ENCODE measurements at regions not wholly inside any gene's neighbourhood (a gene's known extent, or its start where the extent isn't known, plus 50 kb on each side); places are given as distances from the start of the nearest gene placed in this dataset.

DNA sequence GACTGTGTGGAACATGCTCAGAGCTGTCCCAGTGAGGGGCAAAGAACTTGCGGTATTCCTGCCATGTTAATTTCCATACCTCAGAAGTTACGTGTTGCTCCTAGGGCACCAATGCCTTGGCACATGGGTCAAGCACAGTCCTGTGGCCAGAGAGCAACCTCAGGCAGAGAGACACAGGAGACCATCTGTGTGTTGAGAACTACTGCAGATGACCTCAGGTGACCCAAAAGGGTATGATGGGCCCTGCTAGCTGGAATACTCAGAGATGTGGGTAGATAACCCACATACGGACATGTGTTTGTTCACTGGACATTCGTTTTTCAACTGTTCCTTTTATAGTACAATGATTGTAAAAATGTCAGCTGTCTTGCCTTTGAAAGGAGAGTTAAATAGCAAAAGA, 71.5 kb upstream of the BMP2 start:
- no peak for DNase-seq (ENCODE audit: low read depth, low spot score)
- WGBS (ENCODE audit: insufficient coverage, insufficient replicate concordance, low lambda C conversion rate, missing lambda C conversion rate) = 72% methylated on average over 4 of the region's 4 CpGs
- BruUV-seq (replicated peaks) = no TSS peak
- H3K4me1 ChIP-seq (ENCODE audit: control insufficient read depth, insufficient read depth, low read length) = no peaks in the 10 kb centered on the region
- no peaks in the 10 kb centered on the region for H4K20me1 ChIP-seq (ENCODE audit: control insufficient read depth, insufficient read depth)
- in situ Hi-C loops (cut with MboI) (no loop called here), intact Hi-C loops (cut with micrococcal nuclease; ENCODE audit: unreplicated experiment) (no loop called here)
- H3K4me2 ChIP-seq (ENCODE audit: control insufficient read depth, insufficient read depth) = no peak overlapping the region
- no peak overlapping the region for H3K4me3 ChIP-seq
- no peaks in the 10 kb centered on the region for H3K36me3 ChIP-seq (ENCODE audit: control insufficient read depth in 2 of 2, insufficient read depth in 2 of 2, low read length in 1 of 2)
- no peaks in the 10 kb centered on the region for H3K79me2 ChIP-seq (ENCODE audit: control insufficient read depth, insufficient read depth, low read length)
- SMC1A ChIA-PET (ENCODE audit: uncharacterized antibody, unreplicated experiment) = no interaction called here
- no peak for FAIRE-seq
- H3K27ac ChIP-seq (ENCODE audit: control insufficient read depth, insufficient read depth) = no peak overlapping the region
- CTCF ChIA-PET = interaction anchor here (0.5 kb wide), 1 partner anchor 31 kb away, joined by 3 read pairs; no protein-coding TSS in a partner anchor
- TF ChIP-seq, protein P1, sequence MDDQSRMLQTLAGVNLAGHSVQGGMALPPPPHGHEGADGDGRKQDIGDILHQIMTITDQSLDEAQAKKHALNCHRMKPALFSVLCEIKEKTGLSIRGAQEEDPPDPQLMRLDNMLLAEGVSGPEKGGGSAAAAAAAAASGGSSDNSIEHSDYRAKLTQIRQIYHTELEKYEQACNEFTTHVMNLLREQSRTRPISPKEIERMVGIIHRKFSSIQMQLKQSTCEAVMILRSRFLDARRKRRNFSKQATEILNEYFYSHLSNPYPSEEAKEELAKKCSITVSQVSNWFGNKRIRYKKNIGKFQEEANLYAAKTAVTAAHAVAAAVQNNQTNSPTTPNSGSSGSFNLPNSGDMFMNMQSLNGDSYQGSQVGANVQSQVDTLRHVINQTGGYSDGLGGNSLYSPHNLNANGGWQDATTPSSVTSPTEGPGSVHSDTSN (IDR thresholded peaks at IDR 0.05; ENCODE audit: insufficient replicate concordance, low read depth, low read length) = no peak
- TF ChIP-seq JUNB (IDR thresholded peaks at IDR 0.05) (no peak), CBX5 (IDR thresholded peaks at IDR 0.05; ENCODE audit: low read depth) (no peak), ZNF622 (IDR thresholded peaks at IDR 0.05) (no peak), CHD2 (IDR thresholded peaks at IDR 0.05; ENCODE audit: borderline replicate concordance, low read depth, low read length) (no peak), SIX5 (IDR thresholded peaks at IDR 0.05; ENCODE audit: low read depth, low read length, severe bottlenecking) (no peak), CBFB (IDR thresholded peaks at IDR 0.05; ENCODE audit: low read depth) (no peak)
- TF ChIP-seq, protein P2, sequence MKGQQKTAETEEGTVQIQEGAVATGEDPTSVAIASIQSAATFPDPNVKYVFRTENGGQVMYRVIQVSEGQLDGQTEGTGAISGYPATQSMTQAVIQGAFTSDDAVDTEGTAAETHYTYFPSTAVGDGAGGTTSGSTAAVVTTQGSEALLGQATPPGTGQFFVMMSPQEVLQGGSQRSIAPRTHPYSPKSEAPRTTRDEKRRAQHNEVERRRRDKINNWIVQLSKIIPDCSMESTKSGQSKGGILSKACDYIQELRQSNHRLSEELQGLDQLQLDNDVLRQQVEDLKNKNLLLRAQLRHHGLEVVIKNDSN (IDR thresholded peaks at IDR 0.05; ENCODE audit: borderline replicate concordance, extremely low read length, insufficient read depth, low read depth, low read length) = no peak
- TF ChIP-seq, protein P3, sequence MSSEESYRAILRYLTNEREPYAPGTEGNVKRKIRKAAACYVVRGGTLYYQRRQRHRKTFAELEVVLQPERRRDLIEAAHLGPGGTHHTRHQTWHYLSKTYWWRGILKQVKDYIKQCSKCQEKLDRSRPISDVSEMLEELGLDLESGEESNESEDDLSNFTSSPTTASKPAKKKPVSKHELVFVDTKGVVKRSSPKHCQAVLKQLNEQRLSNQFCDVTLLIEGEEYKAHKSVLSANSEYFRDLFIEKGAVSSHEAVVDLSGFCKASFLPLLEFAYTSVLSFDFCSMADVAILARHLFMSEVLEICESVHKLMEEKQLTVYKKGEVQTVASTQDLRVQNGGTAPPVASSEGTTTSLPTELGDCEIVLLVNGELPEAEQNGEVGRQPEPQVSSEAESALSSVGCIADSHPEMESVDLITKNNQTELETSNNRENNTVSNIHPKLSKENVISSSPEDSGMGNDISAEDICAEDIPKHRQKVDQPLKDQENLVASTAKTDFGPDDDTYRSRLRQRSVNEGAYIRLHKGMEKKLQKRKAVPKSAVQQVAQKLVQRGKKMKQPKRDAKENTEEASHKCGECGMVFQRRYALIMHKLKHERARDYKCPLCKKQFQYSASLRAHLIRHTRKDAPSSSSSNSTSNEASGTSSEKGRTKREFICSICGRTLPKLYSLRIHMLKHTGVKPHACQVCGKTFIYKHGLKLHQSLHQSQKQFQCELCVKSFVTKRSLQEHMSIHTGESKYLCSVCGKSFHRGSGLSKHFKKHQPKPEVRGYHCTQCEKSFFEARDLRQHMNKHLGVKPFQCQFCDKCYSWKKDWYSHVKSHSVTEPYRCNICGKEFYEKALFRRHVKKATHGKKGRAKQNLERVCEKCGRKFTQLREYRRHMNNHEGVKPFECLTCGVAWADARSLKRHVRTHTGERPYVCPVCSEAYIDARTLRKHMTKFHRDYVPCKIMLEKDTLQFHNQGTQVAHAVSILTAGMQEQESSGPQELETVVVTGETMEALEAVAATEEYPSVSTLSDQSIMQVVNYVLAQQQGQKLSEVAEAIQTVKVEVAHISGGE (CRISPR knock-in tag; IDR thresholded peaks at IDR 0.05) = no peak
- TF ChIP-seq, protein P4, sequence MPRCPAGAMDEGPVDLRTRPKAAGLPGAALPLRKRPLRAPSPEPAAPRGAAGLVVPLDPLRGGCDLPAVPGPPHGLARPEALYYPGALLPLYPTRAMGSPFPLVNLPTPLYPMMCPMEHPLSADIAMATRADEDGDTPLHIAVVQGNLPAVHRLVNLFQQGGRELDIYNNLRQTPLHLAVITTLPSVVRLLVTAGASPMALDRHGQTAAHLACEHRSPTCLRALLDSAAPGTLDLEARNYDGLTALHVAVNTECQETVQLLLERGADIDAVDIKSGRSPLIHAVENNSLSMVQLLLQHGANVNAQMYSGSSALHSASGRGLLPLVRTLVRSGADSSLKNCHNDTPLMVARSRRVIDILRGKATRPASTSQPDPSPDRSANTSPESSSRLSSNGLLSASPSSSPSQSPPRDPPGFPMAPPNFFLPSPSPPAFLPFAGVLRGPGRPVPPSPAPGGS (IDR thresholded peaks at IDR 0.05; ENCODE audit: borderline replicate concordance, insufficient read depth, low read depth, low read length, poor library complexity, severe bottlenecking) = no peak
- POLR2A ChIA-PET = no interaction called here
- no peaks in the 10 kb centered on the region for H3K9me3 ChIP-seq (replicated peaks; ENCODE audit: control insufficient read depth, insufficient read depth, low read length)
- H3K27me3 ChIP-seq (replicated peaks in 1 of 2; ENCODE audit: control insufficient read depth in 2 of 2, insufficient read depth in 2 of 2, low read length in 1 of 2) = no peaks in the 10 kb centered on the region
- no peak overlapping the region for H2AFZ ChIP-seq (ENCODE audit: control insufficient read depth, low read depth, low read length)
- RAD21 ChIA-PET (ENCODE audit: unreplicated experiment) = no interaction called here
- no peak for ATAC-seq
- no peak overlapping the region for H3K9ac ChIP-seq (ENCODE audit: control insufficient read depth, insufficient read depth, low read length)

Measured in GM12878 (cell line).